ENCODE measurements at regions not wholly inside any gene's neighbourhood (a gene's known extent, or its start where the extent isn't known, plus 50 kb on each side); places are given as distances from the start of the nearest gene placed in this dataset.
"Not testable (repeated sequence)": the region's sequence is repeated elsewhere in the genome, so short reads cannot be mapped to it uniquely, and the experiment has no call there.

DNA sequence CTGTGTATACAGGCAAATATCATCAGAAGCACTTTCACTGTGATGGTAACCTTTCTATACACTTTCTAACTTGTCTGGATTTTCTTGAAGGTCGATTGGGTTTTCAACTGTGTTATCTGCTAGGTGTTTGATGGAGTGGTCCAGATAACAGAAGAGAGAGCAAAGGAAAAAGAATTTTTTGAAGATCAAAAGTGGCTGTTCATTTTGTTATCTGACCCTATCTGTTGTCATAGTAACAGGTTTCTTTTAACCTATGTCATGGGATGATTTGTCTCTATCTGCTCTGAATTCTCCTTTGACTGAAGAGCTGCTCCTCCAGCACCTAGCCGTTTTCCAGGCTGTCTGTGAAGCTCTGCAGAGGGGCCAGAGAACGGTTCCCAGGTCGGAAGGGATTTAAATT lies 77.8 kb upstream of the IRX2 start:
- no peak for DNase-seq

DNA sequence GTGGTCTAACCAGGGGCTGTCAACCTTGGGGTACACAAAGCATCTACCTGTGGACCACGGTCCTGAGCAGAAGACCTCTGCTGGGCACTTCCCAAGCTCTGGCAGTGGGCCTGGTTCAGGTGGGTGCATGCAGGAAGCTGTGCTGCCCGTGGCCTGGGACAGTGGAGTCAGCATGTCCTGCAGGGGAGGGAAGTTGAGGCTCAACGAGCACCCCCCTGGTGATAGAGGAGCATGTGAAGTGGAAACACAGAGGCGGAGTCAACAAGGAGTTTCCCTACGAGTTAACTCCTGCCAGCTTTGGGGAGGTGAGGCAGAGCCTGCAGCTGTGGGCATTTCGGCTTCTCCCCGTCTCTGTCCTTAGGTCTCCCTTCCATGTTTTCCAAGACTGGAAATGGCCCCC lies 67.5 kb upstream of the IRX2 start:
- DNase-seq: no peak

GRCh38 chr5:2817031-2817603 lies 65.6 kb upstream of the IRX2 start:
- DNase-seq: no peak

DNA sequence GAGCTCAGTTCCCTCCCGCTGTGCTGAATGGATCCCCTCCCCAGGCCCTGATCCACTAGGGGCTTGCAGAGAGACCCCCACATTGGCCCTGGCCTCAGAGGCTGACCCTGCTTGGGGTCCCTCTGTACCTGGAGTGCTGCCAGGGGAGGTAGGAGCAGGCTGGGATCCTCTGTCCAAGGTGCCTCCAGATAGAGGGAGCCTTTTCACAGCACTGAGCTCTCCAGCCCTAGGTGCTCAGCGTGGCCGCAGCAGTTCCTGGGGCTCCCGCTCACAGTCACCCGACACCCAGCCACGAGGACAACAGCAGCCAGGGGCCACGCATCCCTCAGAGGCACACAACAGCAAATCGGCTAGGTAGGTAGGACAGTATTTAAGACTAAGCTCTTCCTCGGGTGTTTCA lies 62.2 kb upstream of the IRX2 start:
- DNase-seq: no peak

GRCh38 chr5:2810644-2811043 lies 59.2 kb upstream of the IRX2 start:
- DNase-seq: no peak

GRCh38 chr5:2807244-2807643 lies 55.8 kb upstream of the IRX2 start:
- not testable (repeated sequence) for DNase-seq

DNA sequence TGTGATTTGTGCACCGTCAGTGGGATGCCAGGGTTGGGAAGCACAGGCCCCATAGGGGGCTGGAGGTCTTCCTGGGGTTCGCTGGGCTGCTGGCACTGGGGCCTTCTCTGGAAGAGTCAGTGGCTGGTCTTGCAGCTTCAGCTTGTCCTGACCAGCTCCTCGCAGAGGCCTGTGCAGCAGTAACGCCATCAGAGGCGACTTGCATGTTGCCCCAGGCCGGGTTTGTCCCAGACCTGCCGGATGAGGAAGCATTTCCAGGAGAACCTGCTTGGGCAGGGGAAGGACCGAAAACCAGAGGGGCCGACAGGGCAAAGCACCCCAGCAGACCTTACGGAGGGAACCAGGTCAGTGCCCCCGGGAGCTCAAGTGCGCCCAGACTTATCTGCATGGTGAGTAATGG lies 54.7 kb upstream of the IRX2 start:
- DNase-seq: no peak

- no peak for DNase-seq
These were observed 53.6 kb upstream of the IRX2 start for GRCh38 chr5:2805080-2805479.

- no peak for DNase-seq
These were observed 52.3 kb upstream of the IRX2 start for GRCh38 chr5:2803751-2804150.

DNA sequence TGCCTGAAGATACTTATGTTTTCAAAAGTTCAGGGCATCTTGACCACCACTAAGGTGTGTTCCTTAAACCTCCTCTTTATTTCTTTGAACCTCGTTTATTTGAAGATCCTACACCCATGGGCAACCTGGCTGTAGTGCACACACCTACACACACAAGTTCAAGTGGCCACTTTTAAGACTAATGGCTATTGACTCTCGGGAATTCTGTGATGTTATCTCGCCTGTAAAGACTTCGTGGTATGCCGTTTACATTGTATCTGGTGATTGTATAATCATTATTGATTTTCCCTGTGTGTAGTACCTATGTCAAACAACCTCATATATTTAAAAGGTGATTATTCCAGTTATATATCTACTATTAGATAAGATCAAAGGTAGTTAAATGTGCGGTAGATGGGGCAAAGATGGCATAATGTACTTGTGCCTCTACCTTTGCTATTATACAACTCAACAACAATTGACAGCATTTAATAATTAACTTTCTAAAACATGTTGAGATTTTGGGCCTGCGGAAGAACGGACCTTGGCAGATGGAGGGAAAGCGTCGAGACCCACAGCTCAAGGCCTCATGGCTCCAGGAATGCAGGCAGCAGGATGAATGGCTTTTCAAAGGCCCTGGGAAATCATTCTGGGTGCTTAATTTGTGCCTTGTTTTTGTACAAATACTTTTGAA lies 51.4 kb upstream of the IRX2 start:
- no peak for DNase-seq

- DNase-seq: no peak
These were observed 50.4 kb upstream of the IRX2 start for GRCh38 chr5:2801577-2802525.

Measured in activated CD4-positive, CD25-positive, alpha-beta regulatory T cell (primary cell).